ENCODE measurements at regions not wholly inside any gene's neighbourhood (a gene's known extent, or its start where the extent isn't known, plus 50 kb on each side); places are given as distances from the start of the nearest gene placed in this dataset.
"Not testable (repeated sequence)": the region's sequence is repeated elsewhere in the genome, so short reads cannot be mapped to it uniquely, and the experiment has no call there.

GRCh38 chr4:3634894-3635820 lies 102.9 kb upstream of the LRPAP1 start:
- no peaks in the 10 kb centered on the region for H3K27me3 ChIP-seq (ENCODE audit: control insufficient read depth, insufficient read depth, low read length)
- H3K36me3 ChIP-seq (replicated peaks; ENCODE audit: control insufficient read depth, insufficient read depth, low read length) = no peaks in the 10 kb centered on the region
- no peak overlapping the region for H3K4me3 ChIP-seq (ENCODE audit: insufficient read depth, low read depth, low read length)
- DNase-seq = no peak

- DNase-seq = no peak
- no peaks in the 10 kb centered on the region for H3K27me3 ChIP-seq (ENCODE audit: control insufficient read depth, insufficient read depth, low read length)
- no peak overlapping the region for H3K4me3 ChIP-seq (ENCODE audit: insufficient read depth, low read depth, low read length)
- no peaks in the 10 kb centered on the region for H3K36me3 ChIP-seq (replicated peaks; ENCODE audit: control insufficient read depth, insufficient read depth, low read length)
These were observed 102.1 kb upstream of the LRPAP1 start for GRCh38 chr4:3634281-3634857.

GRCh38 chr4:3633277-3633676 lies 101.1 kb upstream of the LRPAP1 start:
- H3K36me3 ChIP-seq (replicated peaks; ENCODE audit: control insufficient read depth, insufficient read depth, low read length); H3K4me3 ChIP-seq (ENCODE audit: insufficient read depth, low read depth, low read length); DNase-seq; H3K27me3 ChIP-seq (ENCODE audit: control insufficient read depth, insufficient read depth, low read length): not testable (repeated sequence)

DNA sequence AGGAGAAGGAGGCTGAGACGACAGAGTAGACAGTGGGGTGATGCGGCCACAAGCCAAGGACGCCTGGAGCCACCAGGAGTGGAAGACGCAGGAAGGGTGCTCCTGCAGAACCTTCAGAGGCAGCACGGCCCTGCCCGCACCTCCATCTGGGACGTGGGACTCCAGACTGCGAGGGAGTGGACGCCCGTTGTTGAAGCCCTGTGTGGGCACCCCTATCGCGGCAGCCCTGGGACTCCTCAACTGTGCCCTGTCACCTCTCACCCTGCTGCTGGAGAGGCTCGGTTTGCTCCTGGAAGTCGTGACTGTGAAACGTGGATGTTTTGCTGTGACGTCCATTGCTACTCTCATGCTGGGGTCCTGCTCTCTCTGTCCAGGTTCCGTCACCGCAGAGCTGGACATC lies 100.6 kb upstream of the LRPAP1 start:
- H3K27me3 ChIP-seq (ENCODE audit: control insufficient read depth, insufficient read depth, low read length); H3K36me3 ChIP-seq (replicated peaks; ENCODE audit: control insufficient read depth, insufficient read depth, low read length); DNase-seq; H3K4me3 ChIP-seq (ENCODE audit: insufficient read depth, low read depth, low read length): not testable (repeated sequence)

DNA sequence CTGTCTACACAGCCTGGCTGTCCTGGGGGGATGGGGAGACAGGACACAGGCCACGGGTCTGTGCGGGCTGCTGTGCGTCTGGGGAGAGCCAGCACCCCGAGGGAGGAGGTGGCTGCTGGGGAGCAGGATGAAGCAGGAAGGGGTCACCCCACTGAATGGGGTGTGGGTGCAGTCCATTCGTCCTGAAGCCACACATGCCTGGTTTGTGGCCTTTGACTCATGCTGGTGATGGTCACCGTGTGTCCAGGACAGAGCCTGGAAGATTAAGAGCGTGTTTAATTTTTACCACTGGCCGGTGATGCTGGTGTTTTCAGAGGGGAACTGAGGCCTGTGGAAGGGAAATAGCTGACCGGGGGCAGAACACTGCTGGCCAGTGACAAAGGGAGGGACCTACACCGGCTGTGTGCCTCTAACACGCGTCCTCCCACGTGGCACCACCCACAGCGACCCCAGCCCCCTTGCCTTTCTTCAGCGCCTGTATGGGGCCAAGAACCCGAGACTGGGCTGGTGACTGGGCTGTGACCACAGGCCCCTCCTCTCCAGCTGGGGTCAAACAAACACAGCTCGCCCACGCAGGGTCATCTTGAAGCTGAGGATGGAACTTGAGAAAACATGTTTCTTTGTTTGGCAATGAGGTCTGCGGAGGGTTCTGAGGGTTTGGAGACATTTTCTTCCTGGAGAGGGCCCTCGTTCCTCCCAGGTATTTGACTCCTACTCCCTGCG lies 99.5 kb upstream of the LRPAP1 start:
- not testable (repeated sequence) for H3K4me3 ChIP-seq (ENCODE audit: insufficient read depth, low read depth, low read length); DNase-seq; H3K36me3 ChIP-seq (replicated peaks; ENCODE audit: control insufficient read depth, insufficient read depth, low read length); H3K27me3 ChIP-seq (ENCODE audit: control insufficient read depth, insufficient read depth, low read length)

DNA sequence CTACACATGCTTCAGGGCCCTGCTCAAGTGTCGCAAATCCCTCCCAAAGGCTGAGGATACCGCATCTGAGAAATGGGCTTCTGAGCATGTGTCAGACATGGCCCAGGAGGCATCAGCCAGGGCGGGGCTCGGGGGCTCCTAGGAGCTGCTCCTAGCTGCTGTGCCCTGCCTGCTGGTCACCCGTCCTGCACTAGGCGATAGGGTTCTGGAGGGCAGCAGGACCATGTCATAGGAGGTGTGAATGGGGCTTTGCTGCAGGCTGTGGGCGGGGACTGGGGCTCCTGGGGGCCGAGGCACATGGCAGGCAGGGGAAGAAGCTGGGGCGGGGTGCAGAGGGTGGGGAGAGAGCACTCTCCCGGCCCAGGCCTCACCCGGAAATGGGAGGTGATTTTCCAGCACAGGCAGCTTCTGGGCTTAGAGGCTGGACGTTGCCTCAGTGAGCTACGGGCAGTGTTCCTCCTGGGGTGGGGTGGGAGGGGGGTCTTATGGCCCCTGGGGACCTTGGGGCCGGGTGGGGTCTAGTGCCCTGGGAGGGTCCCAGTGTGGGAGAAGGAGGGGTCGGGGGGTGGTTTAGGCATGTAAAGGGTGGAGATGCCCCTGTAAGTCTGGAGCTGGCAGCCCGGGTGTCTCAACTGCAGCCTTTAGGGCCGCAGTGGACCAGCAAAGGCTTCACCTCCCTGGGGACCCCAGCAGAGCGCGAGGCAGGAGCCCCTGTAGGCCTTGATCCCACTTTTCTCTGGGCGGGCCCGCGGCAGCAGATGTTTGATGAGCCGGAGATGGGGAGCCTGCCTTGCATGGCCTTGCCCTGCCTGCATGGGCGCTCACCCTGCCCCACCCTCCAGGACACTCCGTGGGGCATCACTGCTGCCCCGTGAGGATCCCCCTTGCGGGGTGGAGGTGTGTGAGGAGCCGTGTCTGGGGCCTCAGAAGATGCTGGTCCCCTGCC lies 98.6 kb upstream of the LRPAP1 start:
- Histone ChIP-seq H3K27me3 (ENCODE audit: control insufficient read depth, insufficient read depth, low read length) (no peaks in the 10 kb centered on the region), H3K36me3 (replicated peaks; ENCODE audit: control insufficient read depth, insufficient read depth, low read length) (no peaks in the 10 kb centered on the region), H3K4me3 (ENCODE audit: insufficient read depth, low read depth, low read length) (no peak overlapping the region)
- no peak for DNase-seq

- Histone ChIP-seq H3K4me3 (ENCODE audit: insufficient read depth, low read depth, low read length) (no peak overlapping the region), H3K27me3 (ENCODE audit: control insufficient read depth, insufficient read depth, low read length) (no peaks in the 10 kb centered on the region), H3K36me3 (replicated peaks; ENCODE audit: control insufficient read depth, insufficient read depth, low read length) (no peaks in the 10 kb centered on the region)
- no peak for DNase-seq
These were observed 97.9 kb upstream of the LRPAP1 start for GRCh38 chr4:3630136-3630597.

DNA sequence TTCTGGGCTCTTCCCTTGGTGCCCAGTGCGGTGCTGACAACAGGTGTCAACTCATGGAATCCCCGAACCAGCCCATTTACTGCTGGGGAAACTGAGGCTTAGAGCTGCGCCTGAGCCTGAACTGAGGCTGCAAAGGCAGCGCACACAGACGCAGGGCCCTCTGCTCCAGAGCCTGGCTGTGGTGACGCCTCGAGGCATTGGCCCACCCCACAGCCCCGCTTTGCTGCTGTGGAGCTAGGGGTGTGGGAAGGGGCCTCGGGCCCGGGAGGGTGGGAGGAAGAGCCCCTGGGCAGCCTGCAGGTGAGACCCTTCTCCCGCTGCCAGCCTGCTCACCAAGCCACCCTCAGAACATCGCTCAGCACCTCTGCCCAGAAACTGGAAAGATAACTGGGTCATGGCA lies 97.4 kb upstream of the LRPAP1 start:
- DNase-seq = no peak
- Histone ChIP-seq H3K4me3 (ENCODE audit: insufficient read depth, low read depth, low read length) (no peak overlapping the region), H3K36me3 (replicated peaks; ENCODE audit: control insufficient read depth, insufficient read depth, low read length) (no peaks in the 10 kb centered on the region), H3K27me3 (ENCODE audit: control insufficient read depth, insufficient read depth, low read length) (no peaks in the 10 kb centered on the region)

DNA sequence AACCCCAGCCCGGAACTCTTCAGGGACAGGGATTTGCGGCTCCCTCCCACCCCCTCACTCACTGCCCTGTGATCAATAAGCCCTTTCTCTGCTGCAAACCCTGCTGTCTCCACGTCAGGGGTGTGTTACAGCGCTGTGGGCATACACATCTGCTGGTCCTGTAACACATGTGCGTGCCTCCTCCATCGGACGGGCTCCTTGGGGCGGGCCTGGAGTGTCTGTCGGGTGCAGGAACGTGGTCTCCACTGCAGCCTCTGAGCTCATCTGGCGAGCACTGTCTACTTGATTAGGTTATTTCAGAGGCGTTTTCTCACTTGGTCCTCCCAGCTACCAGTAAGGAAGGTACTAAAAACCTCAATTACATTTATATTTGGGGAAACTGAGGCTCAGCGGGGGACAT lies 97.0 kb upstream of the LRPAP1 start:
- H3K36me3 ChIP-seq (replicated peaks; ENCODE audit: control insufficient read depth, insufficient read depth, low read length); H3K4me3 ChIP-seq (ENCODE audit: insufficient read depth, low read depth, low read length); H3K27me3 ChIP-seq (ENCODE audit: control insufficient read depth, insufficient read depth, low read length); DNase-seq: not testable (repeated sequence)

DNA sequence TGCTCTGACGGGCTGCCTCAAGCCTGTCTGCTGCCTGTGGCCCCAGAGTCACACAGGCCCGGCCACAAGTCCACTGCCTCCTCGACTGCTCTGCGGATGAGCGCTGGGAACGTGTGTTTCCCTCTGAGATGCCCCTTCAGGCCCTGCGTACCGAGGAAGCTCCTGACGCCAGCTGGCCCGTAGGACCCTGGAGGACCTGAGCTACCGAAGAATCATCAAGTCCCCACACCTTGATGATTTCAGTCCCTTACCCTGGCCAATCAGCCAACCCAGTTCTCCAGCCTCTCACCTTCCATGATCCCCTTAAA lies 96.6 kb upstream of the LRPAP1 start:
- DNase-seq = no peak

DNA sequence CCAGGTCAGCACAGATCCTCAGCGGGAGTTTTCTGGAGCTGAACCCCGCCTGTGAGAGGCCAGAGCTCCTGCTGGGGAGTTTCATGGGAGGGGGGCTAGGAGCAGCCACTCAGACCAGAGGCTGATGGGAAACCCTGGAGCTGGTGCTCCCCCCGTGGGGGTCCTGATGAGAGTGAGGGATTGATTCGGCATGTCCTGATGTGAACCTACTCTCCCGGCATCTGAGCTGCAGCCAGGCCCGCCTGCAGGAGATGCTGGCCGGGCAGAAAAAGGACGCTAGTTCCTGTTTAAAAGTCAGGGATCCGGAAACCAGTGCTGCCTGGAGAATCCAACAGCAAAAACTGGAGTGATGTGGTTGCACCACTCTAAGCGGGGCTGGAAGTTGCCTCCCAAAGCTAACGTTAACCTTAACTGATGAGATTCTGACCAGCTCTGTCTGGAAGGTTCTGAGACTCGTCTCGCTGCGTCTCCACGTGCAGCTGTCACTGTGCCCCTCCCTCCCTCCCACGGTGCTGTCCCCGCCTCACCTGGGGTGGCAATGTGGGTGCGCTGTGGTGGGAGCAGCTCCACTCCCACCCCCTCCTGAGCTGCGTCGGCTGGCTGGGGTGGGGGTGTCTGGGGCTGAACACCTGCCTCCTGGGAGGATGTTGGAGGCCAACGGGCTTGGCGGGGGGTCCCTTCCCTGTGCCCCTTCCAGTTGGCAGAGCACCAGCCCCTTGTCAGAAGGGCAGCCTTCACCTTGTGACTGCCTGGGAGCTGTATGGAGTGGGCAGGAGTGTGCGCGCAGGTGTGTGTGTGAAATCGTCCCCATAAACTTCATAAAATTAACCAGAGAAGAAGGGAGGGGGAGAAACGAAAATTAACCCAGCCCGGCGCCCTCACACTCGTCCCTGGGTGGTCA lies 96.0 kb upstream of the LRPAP1 start:
- not testable (repeated sequence) for H3K36me3 ChIP-seq (replicated peaks; ENCODE audit: control insufficient read depth, insufficient read depth, low read length); H3K27me3 ChIP-seq (ENCODE audit: control insufficient read depth, insufficient read depth, low read length); H3K4me3 ChIP-seq (ENCODE audit: insufficient read depth, low read depth, low read length); DNase-seq

More for the DNA sequence above, 96.6 kb upstream of the LRPAP1 start:
- H3K4me3 ChIP-seq (ENCODE audit: insufficient read depth, low read depth, low read length) = no peak overlapping the region
- H3K27me3 ChIP-seq (ENCODE audit: control insufficient read depth, insufficient read depth, low read length) = no peaks in the 10 kb centered on the region
- H3K36me3 ChIP-seq (replicated peaks; ENCODE audit: control insufficient read depth, insufficient read depth, low read length) = no peaks in the 10 kb centered on the region

DNA sequence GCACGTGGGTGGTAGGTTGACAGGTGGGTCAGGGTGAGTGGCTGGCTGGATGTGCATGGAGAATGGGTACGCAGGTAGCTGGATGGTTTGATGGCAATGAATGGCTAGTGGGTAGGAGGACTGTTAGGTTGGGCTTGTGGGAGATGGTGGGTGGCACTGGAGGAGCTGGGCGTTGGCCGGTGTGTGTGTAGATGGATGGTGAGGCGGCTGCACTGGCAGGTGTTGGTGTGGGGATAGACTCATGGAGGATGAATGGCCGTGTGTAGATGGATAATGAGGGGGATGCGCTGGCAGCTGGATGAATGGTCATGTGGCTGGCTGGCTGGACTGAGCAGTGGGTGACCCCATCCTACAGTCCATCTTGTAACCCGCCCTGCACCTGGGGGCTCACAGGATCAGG lies 95.2 kb upstream of the LRPAP1 start:
- not testable (repeated sequence) for H3K4me3 ChIP-seq (ENCODE audit: insufficient read depth, low read depth, low read length); H3K36me3 ChIP-seq (replicated peaks; ENCODE audit: control insufficient read depth, insufficient read depth, low read length); H3K27me3 ChIP-seq (ENCODE audit: control insufficient read depth, insufficient read depth, low read length); DNase-seq

- not testable (repeated sequence) for H3K4me3 ChIP-seq (ENCODE audit: insufficient read depth, low read depth, low read length); DNase-seq; H3K27me3 ChIP-seq (ENCODE audit: control insufficient read depth, insufficient read depth, low read length); H3K36me3 ChIP-seq (replicated peaks; ENCODE audit: control insufficient read depth, insufficient read depth, low read length)
These were observed 94.1 kb upstream of the LRPAP1 start for GRCh38 chr4:3626131-3626884.
